ENCODE measurements at regions not wholly inside any gene's neighbourhood (a gene's known extent, or its start where the extent isn't known, plus 50 kb on each side); places are given as distances from the start of the nearest gene placed in this dataset.
"Not testable (repeated sequence)": the region's sequence is repeated elsewhere in the genome, so short reads cannot be mapped to it uniquely, and the experiment has no call there.

GRCh38 chr13:24580315-24580714, 67.7 kb upstream of the PARP4 start:
- not testable (repeated sequence) for ATAC-seq (ENCODE audit: insufficient read depth, low FRiP score); H3K4me1 ChIP-seq (ENCODE audit: control insufficient read depth in 5 of 5, insufficient read depth in 5 of 5, low read length in 5 of 5); H3K9ac ChIP-seq (ENCODE audit: insufficient read depth in 1 of 2, low read length in 2 of 2); H3K27me3 ChIP-seq (ENCODE audit: control insufficient read depth in 3 of 3, insufficient read depth in 3 of 3, low read length in 2 of 3); H3K4me3 ChIP-seq; H3K36me3 ChIP-seq (ENCODE audit: control insufficient read depth in 4 of 4, insufficient read depth in 4 of 4, low read length in 4 of 4); H3K27ac ChIP-seq (ENCODE audit: low read depth in 1 of 2, low read length in 1 of 2); H3K9me3 ChIP-seq (ENCODE audit: control insufficient read depth in 4 of 4, insufficient read depth in 3 of 4, low read length in 3 of 4)
- DNase-seq, result peak; percentile 31 to 60 (median 47)
- WGBS, 2 donors, result 0% methylated on average over 1 of the region's 1 CpG
- TF ChIP-seq, protein P1, sequence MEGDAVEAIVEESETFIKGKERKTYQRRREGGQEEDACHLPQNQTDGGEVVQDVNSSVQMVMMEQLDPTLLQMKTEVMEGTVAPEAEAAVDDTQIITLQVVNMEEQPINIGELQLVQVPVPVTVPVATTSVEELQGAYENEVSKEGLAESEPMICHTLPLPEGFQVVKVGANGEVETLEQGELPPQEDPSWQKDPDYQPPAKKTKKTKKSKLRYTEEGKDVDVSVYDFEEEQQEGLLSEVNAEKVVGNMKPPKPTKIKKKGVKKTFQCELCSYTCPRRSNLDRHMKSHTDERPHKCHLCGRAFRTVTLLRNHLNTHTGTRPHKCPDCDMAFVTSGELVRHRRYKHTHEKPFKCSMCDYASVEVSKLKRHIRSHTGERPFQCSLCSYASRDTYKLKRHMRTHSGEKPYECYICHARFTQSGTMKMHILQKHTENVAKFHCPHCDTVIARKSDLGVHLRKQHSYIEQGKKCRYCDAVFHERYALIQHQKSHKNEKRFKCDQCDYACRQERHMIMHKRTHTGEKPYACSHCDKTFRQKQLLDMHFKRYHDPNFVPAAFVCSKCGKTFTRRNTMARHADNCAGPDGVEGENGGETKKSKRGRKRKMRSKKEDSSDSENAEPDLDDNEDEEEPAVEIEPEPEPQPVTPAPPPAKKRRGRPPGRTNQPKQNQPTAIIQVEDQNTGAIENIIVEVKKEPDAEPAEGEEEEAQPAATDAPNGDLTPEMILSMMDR (IDR thresholded peaks at IDR 0.05; ENCODE audit: control extremely low read depth, extremely low read depth), result peak; percentile 26

- not testable (repeated sequence) for ATAC-seq (ENCODE audit: insufficient read depth, low FRiP score); H3K9me3 ChIP-seq (ENCODE audit: control insufficient read depth in 4 of 4, insufficient read depth in 3 of 4, low read length in 3 of 4); H3K27ac ChIP-seq (ENCODE audit: low read depth in 1 of 2, low read length in 1 of 2); DNase-seq; H3K27me3 ChIP-seq (ENCODE audit: control insufficient read depth in 3 of 3, insufficient read depth in 3 of 3, low read length in 2 of 3); H3K4me3 ChIP-seq; H3K4me1 ChIP-seq (ENCODE audit: control insufficient read depth in 5 of 5, insufficient read depth in 5 of 5, low read length in 5 of 5); H3K36me3 ChIP-seq (ENCODE audit: control insufficient read depth in 4 of 4, insufficient read depth in 4 of 4, low read length in 4 of 4); H3K9ac ChIP-seq (ENCODE audit: insufficient read depth in 1 of 2, low read length in 2 of 2)
- WGBS, 2 donors, result 81 to 92% methylated on average over 5 of the region's 5 CpGs
Measured at GRCh38 chr13:24581578-24581977, 69.0 kb upstream of the PARP4 start.

- H3K27me3 ChIP-seq (ENCODE audit: control insufficient read depth in 3 of 3, insufficient read depth in 3 of 3, low read length in 2 of 3); ATAC-seq (ENCODE audit: insufficient read depth, low FRiP score); DNase-seq; H3K4me3 ChIP-seq; H3K9ac ChIP-seq (ENCODE audit: insufficient read depth in 1 of 2, low read length in 2 of 2); H3K27ac ChIP-seq (ENCODE audit: low read depth in 1 of 2, low read length in 1 of 2); H3K9me3 ChIP-seq (ENCODE audit: control insufficient read depth in 4 of 4, insufficient read depth in 3 of 4, low read length in 3 of 4); H3K36me3 ChIP-seq (ENCODE audit: control insufficient read depth in 4 of 4, insufficient read depth in 4 of 4, low read length in 4 of 4); H3K4me1 ChIP-seq (ENCODE audit: control insufficient read depth in 5 of 5, insufficient read depth in 5 of 5, low read length in 5 of 5): not testable (repeated sequence)
- 51 to 66% methylated on average over 6 of the region's 6 CpGs for WGBS, 2 donors
Measured at GRCh38 chr13:24591697-24592096, 79.1 kb upstream of the PARP4 start.

DNA sequence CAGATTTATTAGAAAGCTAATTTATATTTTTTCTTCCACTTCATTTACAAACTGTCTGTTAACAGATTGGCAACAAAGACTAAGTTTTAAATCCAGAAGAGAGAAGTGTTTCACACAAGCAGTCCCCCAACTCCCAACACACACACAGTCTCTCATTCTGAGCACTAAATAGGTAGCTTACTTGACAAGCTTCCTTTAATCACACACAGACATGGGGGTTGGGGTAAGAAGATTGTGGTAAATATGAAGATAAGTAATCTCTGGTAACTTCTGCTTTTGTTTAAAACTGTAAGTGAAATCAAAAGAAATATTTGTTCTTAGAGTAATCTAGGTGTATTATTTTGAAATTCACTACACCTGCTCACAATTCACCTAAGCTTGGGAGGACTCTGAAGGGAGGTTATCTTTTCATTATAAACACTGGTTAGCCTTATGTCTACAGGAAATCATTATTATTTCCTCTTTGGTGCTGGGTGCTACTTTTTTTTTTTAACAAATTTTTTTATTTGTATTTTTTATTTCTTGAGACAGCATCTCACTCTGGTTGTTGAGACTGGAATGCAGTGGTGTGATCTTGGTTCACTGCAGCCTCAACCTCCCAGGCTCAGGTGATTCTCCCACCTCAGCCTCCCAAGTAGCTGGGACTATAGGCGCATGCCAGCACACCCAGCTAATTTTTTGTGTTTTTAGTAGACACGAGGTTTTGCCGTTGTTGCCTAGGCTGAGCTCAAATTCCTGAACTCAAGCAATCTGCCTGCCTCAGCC, 82.1 kb upstream of the ATP12A start:
- not testable (repeated sequence) for DNase-seq; H3K36me3 ChIP-seq (ENCODE audit: control insufficient read depth in 4 of 4, insufficient read depth in 4 of 4, low read length in 4 of 4); H3K9me3 ChIP-seq (ENCODE audit: control insufficient read depth in 4 of 4, insufficient read depth in 3 of 4, low read length in 3 of 4); H3K9ac ChIP-seq (ENCODE audit: insufficient read depth in 1 of 2, low read length in 2 of 2); H3K4me3 ChIP-seq; H3K4me1 ChIP-seq (ENCODE audit: control insufficient read depth in 5 of 5, insufficient read depth in 5 of 5, low read length in 5 of 5); H3K27ac ChIP-seq (ENCODE audit: low read depth in 1 of 2, low read length in 1 of 2); H3K27me3 ChIP-seq (ENCODE audit: control insufficient read depth in 3 of 3, insufficient read depth in 3 of 3, low read length in 2 of 3); ATAC-seq (ENCODE audit: insufficient read depth, low FRiP score)
- WGBS, 2 donors, result 74 to 77% methylated on average over 3 of the region's 3 CpGs

- H3K4me3 ChIP-seq; H3K4me1 ChIP-seq (ENCODE audit: control insufficient read depth in 5 of 5, insufficient read depth in 5 of 5, low read length in 5 of 5); H3K27me3 ChIP-seq (ENCODE audit: control insufficient read depth in 3 of 3, insufficient read depth in 3 of 3, low read length in 2 of 3); H3K9me3 ChIP-seq (ENCODE audit: control insufficient read depth in 4 of 4, insufficient read depth in 3 of 4, low read length in 3 of 4); H3K9ac ChIP-seq (ENCODE audit: insufficient read depth in 1 of 2, low read length in 2 of 2); ATAC-seq (ENCODE audit: insufficient read depth, low FRiP score); H3K27ac ChIP-seq (ENCODE audit: low read depth in 1 of 2, low read length in 1 of 2); DNase-seq; H3K36me3 ChIP-seq (ENCODE audit: control insufficient read depth in 4 of 4, insufficient read depth in 4 of 4, low read length in 4 of 4): not testable (repeated sequence)
- WGBS, 2 donors, result 81 to 89% methylated on average over 8 to 10 of the region's 10 CpGs
Measured at GRCh38 chr13:24599019-24599791, 81.0 kb upstream of the ATP12A start.

Data from lung (tissue), 11 donors.